LNCAP (cell line): ENCODE measurements at regions not wholly inside any gene's neighbourhood (a gene's known extent, or its start where the extent isn't known, plus 50 kb on each side); places are given as distances from the start of the nearest gene placed in this dataset.

Experiments
- CTCF ChIP-seq: fragments of 450-650 bp; IDR thresholded peaks from 2 replicates; pipeline ENCODE4 v1.5.1; 2017; ENCODE audit warnings: mild to moderate bottlenecking

DNA sequence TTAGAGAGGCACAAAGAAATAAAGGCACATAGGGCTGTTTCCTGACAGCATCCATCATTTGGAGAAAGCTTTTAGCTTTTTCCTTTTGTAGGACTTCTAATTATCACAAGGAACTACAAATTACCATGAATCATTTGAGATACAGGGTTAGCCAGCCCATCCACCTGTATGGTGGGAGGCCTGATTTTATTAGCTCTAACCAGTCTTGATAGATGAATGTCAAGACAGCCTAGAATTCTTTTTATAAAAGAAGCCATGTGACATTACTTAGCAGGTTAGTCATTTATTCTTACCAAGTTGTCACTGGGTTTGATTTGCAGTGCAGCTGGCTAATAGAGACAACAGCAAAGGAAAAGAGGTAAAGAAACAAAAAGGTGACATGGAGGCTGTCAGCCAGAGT lies 618.1 kb downstream of the ZNF385D start:
- TF ChIP-seq CTCF, result no peak

DNA sequence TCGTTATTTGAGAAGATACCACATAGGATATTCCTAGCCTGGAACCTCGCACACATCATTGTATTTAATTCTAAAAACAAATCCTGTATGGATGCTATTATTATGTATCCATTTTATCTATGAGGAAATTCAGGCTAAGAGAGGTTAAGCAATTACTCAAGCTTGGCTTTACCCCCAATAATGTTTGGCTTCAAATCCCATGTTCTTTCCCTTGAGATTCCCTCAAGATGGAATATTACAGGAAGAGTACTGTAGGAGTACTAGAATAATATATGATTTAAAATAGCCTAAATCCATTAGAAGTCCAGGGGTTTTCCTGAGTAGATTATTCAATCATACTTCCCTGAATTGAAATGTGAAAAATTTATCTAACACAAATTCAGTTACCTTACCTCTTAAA lies 630.2 kb downstream of the ZNF385D start:
- TF ChIP-seq CTCF, result no peak

GRCh38 chr3:21117370-21117769 lies 633.6 kb downstream of the ZNF385D start:
- TF ChIP-seq CTCF, result no peak

DNA sequence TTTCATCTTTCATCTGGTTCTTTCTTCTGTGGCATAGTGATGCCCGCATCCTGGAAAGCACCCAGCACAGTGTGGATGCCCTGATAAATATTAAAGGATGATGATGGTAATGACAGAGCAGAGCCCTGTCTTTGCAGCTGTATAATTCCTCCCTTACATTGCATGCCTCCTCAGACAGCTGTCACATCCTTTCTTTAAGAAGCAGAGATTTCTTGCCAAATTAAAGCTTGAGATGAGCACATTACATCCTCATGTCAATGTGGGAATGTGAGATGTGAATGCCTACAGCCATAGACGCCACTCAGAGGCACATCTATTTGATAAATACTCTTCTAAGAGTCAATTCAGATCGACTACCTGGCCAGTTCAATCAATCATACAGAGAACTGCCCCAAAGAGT lies 642.0 kb downstream of the ZNF385D start:
- TF ChIP-seq CTCF, result no peak

- no peak for TF ChIP-seq CTCF
These were observed 645.2 kb downstream of the ZNF385D start for GRCh38 chr3:21105784-21106183.

DNA sequence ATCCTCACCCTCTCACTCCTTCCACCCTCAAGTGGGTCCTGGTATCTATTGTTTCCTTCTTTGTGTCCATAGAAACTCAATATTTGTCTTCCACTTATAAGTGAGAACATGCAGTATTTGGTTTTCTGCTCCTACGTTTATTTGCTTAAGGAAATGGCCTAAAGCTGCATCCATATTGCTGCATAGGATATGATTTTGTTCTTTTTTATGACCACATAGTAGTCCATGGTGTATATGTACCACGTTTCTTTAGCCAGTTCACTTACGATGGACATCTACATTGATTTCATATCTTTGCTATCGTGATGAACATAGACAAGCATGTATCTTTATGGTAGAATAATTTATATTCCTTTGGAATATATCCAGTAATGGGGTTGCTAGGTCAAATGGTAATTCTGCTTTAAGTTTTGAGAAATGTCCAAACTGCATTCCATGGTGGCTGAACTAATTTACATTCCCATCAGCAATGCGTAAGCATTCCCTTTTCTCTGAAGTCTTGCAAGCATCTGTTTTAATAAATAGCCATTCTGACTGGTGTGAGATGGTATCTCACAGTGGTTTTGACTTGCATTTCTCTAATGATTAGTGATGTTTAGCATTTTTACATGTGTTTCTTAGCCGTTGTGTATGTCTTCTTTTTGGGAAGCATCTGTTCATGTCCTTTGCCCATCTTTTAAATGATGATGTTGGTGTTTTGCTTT lies 650.2 kb downstream of the ZNF385D start:
- TF ChIP-seq CTCF, result no peak

DNA sequence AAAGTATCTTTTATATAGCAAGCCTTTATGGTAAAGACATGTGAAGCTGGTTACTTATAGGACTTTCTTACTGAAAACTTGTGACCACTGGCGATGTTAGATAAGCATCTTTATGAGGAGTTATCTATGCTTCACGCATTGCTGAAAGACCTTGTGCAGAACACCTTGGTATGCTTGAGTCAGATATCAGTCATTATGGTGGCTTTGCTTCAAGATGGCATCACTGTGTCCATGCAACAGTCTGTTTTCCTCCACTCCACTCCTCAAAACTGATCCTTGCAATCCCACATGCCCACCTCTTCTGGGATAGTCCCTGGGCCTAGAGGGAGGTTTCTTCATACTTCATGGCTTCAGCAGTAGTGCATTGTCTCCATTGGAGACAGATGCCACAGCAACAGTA lies 656.3 kb downstream of the ZNF385D start:
- no peak for TF ChIP-seq CTCF

GRCh38 chr3:21073561-21073960 lies 677.4 kb downstream of the ZNF385D start:
- TF ChIP-seq CTCF, result no peak
